SIG-M5 treated with dmso at 0.1 percent for 504 hours (cell line): ENCODE measurements at regions not wholly inside any gene's neighbourhood (a gene's known extent, or its start where the extent isn't known, plus 50 kb on each side); places are given as distances from the start of the nearest gene placed in this dataset.
"Not testable (repeated sequence)": the region's sequence is repeated elsewhere in the genome, so short reads cannot be mapped to it uniquely, and the experiment has no call there.

Experiments used
- DNase-seq: peaks from one replicate; lab custom pipeline; 2025; ENCODE audit not compliant: unreplicated experiment; lab: John Stamatoyannopoulos, UW

- no peak for DNase-seq
These were observed 125.1 kb upstream of the SGK1 start for GRCh38 chr6:134443009-134443408.

GRCh38 chr6:134442073-134442472 is 124.2 kb upstream of the SGK1 start:
- DNase-seq = no peak

- no peak for DNase-seq
These were observed 120.9 kb upstream of the SGK1 start for GRCh38 chr6:134438837-134439236.

- DNase-seq = peak; percentile 33
These were observed 119.5 kb upstream of the SGK1 start for GRCh38 chr6:134437376-134437775.

- DNase-seq = peak; percentile 29
These were observed 119.0 kb upstream of the SGK1 start for GRCh38 chr6:134436950-134437349.

GRCh38 chr6:134436281-134436815 is 118.4 kb upstream of the SGK1 start:
- peak; percentile 52 for DNase-seq

GRCh38 chr6:134435814-134436280 is 117.9 kb upstream of the SGK1 start:
- DNase-seq = no peak

- no peak for DNase-seq
These were observed 116.4 kb upstream of the SGK1 start for GRCh38 chr6:134434019-134434942.

GRCh38 chr6:134432036-134432435 is 114.1 kb upstream of the SGK1 start:
- no peak for DNase-seq

- no peak for DNase-seq
These were observed 113.5 kb upstream of the SGK1 start for GRCh38 chr6:134431421-134431859.

- no peak for DNase-seq
These were observed 112.0 kb upstream of the SGK1 start for GRCh38 chr6:134429861-134430380.

GRCh38 chr6:134427721-134428120 is 109.8 kb upstream of the SGK1 start:
- no peak for DNase-seq

GRCh38 chr6:134426623-134427022 is 108.7 kb upstream of the SGK1 start:
- no peak for DNase-seq

- DNase-seq = not testable (repeated sequence)
These were observed 108.0 kb upstream of the SGK1 start for GRCh38 chr6:134425917-134426316.

GRCh38 chr6:134425513-134425912 is 107.6 kb upstream of the SGK1 start:
- DNase-seq = no peak

- DNase-seq = no peak
These were observed 106.9 kb upstream of the SGK1 start for GRCh38 chr6:134424798-134425170.

- no peak for DNase-seq
These were observed 106.4 kb upstream of the SGK1 start for GRCh38 chr6:134424165-134424797.

GRCh38 chr6:134422426-134423231 is 104.7 kb upstream of the SGK1 start:
- DNase-seq = no peak

GRCh38 chr6:134421501-134421900 is 103.6 kb upstream of the SGK1 start:
- DNase-seq = no peak

- DNase-seq = no peak
These were observed 102.8 kb upstream of the SGK1 start for GRCh38 chr6:134420614-134421181.

- DNase-seq = no peak
These were observed 101.8 kb upstream of the SGK1 start for GRCh38 chr6:134419716-134420115.
